ENCODE measurements at regions not wholly inside any gene's neighbourhood (a gene's known extent, or its start where the extent isn't known, plus 50 kb on each side); places are given as distances from the start of the nearest gene placed in this dataset.

DNA sequence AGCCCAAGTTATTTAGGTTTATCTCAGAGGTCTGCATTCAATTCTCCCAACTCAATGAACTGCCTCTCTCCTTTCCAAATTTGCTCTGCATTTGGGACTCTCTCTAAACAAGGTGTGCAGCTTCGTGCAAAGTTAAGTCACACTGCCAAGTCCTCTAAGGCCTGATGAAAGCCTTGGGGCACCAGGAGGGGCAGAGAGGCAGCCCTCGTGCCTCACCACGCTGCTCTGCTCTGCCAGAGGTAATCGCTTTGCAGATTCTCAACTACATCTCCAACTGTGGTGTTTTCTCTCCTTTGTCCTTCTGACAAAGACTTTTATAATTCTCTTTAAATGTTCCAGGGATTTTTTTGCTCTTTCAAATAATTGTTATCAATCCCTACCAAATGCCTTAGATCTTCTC, 283.0 kb downstream of the MEIS1 start:
- no peak for DNase-seq

DNA sequence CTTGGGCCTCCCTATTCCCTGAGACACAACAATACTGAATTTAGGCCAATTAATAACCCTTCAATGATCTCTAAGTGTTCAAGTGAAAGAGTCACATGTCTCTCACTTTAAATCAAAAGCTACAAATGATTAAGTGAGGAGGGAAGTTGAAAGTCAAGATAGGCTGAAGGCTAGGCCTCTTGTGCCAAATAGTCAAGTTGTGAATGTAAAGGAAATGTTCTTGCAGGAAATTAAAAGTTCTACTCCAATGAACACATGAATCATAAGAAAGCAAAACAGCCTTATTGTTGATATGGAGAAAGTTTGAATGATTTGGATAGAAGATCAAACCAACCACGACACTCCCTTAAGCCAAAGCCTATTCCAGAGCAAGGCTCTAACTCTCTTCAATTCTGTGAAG, 286.9 kb downstream of the MEIS1 start:
- no peak for DNase-seq

DNA sequence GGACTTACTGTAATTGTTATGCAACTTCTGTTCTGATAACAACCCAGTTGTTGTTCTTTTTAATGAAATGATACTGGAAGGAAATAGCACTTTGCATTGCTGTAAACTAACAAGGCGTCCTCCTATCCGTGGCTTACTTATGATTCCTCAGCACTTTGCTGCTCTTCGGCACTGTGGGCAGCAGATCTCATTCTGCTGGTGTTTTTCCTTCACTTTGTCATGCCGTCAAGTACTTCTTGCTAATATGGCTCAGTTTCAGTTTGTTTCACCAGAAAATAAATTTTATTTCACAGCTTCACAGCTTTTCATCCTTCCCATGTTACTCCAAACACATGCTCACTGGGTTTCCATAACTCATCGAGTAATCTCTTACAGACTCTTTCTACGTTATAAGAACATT, 289.3 kb downstream of the MEIS1 start:
- no peak for DNase-seq

DNA sequence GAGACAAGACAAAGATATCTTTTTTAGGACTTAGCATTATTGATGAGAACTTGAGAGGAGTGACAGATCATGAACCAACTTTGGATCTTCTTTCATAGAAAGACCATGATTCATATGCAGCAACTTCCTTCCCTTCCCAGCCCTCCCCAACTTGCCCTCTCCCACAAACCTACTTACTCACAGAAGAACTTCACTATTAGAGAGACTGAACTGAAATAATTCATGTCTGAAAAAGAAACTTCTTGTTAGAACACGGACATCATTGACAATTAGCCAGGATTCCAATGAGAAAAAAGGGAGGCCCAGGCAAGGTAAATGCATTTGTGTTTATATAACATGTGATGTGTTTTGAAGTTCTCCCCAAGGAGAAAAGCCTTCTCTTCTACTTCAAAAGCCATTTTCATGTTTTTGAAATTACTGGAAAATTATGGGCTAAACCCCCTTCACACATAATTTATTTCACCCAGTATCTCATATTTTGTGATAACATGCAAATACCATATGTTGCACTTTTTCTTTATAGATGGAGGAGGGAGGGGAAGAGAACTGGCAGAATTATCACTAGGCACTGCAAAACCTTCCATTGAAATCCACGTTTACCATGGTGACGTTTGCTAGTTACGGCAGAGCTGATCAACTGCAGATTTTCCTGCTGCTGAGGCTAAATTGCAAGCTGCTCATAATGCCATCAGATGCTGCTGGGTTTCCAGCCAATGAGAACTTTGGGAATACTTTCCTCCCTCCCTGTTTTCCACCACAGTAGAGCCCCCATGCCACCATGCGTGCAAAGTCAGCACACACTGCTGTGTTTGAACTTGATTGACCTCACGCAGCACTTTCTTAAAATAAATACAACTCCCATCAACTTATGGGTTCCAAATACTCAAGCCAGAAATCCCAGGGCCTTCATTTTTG, 294.7 kb downstream of the MEIS1 start:
- DNase-seq = no peak

DNA sequence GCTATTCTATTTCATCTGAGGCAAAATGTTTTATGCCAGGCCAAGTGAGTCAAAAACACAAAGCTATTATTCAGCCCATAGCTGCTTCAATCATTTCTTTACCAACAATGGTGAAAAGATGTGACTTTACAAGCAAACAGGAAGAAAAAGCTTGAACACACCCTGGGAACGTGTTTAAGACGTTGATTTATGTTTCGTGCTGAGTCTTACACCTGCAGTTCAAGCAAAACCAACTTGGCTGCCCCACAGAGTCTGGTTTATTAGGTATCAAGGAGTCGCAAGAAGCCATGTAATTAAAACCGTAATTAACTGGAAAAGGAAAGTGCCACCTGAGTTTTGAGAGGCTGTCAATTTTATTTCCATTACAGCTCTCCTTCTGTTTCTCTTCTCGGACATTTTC, 295.5 kb downstream of the MEIS1 start:
- no peak for DNase-seq

DNA sequence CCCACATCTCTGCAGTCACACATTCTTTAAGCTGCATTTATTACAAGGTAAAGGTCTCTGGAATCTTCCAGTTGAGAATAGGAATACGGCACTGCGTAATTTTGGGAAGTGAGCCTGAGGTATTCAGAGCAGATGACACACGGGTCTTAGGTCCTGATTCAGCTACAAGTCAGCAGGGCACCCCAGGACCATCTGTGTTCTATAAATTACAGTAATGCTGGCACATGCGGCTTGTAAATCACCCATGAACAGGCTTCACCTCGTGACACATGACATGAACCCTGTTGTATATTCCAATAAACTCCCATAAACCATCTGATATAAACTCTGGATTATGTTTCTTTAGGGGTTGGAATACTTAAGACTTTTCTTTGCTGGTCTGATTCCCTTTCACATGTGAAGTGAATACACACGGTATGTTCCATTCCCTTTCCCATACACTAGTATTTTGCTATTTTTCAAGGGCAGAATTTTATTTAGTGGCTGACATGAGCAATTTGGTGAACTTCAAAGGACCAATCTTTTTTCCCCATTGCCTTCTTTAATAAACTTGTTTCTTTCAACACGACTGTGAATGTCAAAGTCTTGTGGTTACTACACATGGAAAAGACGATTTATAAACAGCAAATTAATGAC, 298.6 kb downstream of the MEIS1 start:
- no peak for DNase-seq

DNA sequence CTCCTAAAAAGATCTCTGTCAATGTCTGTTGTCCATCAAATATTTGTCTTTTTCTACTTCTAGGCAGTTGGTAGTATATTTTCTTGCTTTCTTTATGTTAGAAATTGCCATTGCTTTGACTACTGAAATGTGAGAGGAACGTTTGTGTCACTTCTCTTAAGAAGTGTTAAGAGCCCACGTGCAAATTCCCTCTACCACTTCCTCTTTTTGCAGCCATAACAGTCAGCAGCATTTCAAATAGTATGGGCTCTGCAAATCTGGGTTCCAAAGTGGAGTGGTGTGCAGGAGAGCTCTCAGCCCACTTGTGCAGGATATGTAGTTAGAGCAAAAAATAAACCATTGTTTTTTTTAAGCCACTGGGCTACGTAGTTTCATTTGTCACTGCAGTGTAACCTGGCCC, 314.0 kb downstream of the MEIS1 start:
- no peak for DNase-seq

DNA sequence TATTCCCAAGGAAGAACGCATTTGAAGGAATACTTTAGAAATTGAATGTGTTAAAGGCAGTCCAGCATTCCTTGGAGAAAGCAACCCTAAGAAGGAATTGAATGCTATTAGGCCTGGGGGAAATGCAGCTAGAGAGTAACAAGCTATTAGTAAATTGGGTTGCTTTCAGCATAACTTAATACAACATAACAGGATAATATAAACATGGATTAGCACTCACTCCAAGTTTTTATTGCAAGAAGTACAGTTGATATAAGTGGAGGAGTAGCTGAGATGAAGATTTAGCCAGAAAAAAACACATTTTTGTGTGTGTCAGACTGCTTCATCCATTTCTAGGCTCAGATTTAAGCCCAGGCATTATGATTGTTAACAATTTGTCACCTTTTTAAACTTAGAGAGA, 314.6 kb downstream of the MEIS1 start:
- DNase-seq = no peak

DNA sequence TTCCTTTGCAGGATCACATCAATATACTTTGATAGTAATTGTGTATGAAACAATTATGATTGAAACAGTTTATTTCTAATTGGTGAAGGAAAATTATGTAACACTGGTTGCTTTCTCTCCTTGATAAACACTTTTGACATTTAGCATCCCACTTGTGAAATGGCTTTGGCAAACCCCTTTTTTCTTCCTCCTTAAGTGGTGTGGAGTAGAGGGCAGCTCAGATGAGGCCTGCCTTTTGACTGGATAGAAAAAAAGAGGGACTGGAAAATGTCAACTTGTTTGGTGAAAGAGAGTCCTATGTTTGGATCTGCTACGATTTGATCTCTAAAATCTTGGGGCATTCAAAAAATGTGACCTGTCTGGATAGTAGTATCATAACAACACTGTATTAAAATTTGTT, 318.3 kb downstream of the MEIS1 start:
- no peak for DNase-seq

DNA sequence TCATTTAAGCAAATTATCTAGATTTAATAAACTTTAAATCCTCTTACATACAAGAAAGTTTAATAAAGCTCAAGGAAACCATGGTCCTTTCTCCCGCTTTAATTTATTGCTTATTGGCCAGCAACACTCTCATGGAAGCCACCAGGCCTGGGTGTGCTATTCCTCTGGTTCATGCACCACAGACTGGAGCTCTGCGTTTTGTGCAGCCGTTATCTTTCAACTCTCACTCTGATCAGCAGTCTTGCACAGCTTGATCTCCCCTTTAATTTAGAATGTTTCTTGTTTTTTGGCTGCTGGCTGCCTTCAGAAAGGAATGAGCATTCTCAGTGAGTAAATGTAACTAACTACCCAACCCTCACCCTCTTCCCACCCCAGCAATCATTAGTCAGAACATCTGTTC, 318.7 kb downstream of the MEIS1 start:
- DNase-seq = no peak

DNA sequence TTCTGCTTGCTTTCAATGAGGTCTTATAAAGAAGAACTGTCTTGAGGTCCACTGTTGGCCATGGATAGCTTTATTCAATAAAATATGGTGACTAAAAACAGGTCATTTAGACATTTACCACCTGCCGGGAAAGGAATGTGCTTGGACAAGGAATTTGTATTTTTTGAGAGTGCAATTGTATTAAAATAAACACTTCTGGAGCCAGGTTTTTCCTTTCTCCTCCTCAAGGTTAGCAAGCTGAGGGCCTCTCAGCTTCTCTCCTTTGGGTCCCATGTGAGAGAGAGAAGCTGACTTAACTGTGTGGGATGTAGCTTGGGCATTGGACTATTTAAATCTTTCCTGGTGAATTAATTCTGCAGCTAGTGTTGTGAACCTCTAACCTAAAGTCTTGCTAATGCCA, 321.0 kb downstream of the MEIS1 start:
- DNase-seq = no peak

DNA sequence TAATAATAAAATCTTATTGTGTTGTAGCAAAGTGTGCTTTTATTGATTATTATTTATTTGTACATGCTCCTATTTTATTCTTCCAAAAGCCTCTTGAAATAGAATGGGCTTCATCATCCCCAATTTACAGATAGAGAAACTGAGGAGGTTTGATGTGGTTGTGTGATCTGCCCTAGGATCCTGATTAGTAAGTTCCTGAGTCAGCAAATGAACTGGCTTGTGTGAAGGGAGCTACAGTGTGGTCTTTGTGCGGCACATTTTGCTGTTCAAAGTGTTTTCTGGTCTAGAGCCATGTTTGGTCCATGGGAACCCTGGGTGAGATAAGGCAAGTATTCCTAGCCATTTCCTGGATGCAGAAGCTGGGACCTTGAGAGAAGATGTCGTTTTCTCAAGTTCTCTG, 326.9 kb downstream of the MEIS1 start:
- DNase-seq = no peak

DNA sequence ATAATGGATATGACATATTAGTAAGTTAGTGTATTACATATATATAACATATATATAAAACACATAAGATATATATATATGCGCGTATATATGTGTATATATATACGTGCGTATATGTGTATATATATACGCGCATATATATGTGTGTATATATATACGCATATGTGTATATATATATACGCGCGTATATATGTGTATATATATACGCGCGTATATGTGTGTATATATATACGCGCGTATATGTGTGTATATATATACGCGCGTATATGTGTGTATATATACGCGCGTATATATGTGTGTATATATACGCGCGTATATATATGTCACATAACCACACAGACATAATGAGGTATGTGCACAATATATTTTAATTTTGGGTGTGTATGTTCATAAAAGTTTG, 327.8 kb downstream of the MEIS1 start:
- no peak for DNase-seq

DNA sequence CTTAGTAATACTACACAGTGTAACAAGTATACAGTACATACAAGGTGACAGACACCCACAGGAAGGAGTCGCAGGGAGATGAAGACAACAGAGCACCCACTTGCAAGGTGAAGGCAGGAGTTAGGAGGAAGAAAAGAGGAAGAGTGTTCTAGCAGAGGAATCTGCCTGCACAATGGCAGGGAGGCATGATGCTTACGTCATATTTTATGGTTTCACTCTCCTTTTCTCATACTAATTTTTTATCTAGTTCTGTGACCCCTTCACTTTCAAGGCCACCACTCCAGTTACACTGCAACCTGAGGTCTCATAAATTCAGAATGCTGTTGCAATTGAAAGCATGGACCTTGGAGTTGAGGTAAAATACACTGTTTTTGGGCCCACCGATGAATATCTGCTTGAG, 331.7 kb downstream of the MEIS1 start:
- DNase-seq = no peak

DNA sequence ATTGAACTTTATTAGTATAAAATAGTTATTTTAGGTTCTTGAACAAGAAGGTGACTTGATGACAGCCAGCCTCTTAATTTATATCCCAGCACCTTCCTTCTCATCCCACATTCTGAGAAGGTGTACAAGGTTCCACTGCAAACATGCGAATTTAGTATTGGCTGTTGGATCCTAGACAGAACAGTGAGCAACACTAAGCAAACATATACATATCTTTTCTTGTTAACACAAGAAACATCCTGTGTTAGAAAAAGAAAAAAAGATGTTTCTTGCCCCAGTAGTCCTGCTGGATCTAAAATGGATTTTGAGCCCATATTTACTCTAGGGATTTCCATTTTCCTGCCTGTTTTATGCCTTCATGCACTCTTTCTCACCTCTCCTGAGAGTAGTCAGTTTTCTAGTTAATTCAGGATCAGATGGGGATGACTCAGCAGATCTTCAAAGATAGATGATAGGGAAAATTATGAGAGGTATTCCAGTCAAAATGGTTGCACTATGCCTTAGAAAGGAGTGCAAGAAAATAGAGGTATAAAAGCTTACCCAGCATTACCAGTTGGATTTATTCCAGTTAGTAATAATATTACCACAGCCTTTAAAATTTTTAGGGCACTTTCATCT, 336.5 kb downstream of the MEIS1 start:
- DNase-seq = no peak

DNA sequence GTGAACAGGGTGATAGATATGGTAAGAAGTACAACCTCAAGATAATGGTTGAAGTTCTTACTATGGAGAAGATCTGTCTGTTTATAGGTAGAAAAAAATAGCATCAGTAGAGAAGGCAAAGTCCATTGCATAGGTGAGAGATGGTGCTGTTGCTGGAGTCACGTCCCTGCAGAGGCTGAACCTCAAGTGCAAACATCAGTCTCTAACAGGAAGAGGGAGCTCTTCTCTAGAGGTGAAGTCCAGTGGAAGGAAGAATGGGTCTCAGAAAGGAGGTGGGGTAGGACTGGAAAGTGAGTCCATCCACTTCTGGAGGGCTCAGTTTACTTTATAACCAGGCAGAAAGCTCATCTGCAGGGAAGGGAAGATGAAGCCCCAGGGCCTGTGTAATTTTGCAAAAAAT, 337.7 kb downstream of the MEIS1 start:
- no peak for DNase-seq

DNA sequence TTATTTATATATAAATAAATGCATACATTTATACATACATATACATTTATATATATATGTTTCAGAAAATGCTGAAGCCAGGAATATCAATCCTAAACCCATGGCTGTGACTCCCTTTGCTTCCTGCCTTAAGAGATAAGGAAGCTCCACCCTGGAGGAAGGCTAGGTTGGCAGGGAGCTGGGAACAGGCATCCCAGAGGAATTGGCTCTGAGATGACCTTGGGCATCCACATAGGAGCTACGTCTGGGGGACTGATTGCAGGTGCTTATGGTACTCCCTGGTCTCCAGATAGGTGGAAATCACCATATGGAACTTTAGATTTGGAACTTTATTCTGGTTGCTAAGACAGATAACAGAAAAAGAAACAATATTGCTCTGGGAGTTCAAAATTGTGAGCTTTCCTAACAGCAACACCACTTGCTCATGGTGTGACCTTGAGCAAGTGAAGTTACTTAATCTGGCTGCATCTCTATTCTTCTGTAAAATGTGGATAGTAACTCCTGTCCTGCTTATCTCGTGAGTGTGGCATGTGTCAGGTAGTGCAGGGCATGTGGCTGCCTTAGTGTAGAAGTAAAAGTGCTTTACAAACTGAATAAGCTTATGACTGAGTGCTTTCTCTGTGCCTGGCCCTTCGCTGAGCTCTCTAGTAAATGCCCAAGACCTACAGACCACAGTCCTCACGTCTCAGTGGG, 341.0 kb downstream of the MEIS1 start:
- no peak for DNase-seq

DNA sequence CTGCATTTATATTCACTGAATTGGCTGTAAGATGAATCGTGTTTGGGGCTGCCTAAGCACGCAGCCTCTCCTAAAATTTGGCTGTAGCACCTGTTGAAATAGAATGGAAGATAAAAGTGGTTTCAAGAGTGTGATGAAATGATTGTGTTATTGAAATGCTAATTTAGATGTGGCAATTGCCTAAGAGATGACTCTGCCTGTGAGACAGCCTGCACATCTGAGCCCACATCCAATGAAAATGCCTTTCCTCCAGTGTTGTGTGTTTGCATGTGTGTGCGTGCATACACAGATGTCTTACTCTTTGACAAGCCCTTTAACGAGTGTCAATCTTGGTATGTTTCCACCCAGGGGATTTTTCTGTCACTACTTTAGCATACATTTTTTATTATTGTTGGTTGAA, 346.9 kb downstream of the MEIS1 start:
- no peak for DNase-seq

DNA sequence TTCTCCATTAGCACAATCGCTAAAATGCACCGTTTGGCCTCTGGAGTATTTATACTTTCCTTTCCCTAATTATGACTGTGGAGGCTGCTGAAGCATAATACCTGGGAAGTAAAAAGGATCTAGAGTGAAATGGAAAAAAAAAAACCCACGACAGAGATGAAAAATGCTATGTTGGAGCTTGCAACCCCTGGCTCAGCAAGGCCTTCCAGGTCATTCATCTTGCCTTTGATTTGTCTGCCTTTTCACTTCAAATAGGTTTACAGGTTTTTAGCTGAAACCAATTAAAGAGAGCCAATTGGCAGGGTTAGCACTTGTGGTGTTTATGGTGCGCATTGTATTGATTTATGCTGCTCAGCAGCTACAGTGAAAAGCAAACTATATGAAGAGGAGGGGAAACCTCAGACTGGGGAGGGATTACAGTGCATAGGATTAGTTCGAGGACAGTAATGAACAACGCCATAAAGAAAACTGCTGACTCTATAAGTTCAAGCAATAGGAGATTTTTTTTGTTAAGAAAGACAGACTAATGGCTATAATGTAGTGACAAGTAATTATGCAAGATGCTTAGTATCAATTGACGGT, 347.9 kb downstream of the MEIS1 start:
- DNase-seq = no peak

DNA sequence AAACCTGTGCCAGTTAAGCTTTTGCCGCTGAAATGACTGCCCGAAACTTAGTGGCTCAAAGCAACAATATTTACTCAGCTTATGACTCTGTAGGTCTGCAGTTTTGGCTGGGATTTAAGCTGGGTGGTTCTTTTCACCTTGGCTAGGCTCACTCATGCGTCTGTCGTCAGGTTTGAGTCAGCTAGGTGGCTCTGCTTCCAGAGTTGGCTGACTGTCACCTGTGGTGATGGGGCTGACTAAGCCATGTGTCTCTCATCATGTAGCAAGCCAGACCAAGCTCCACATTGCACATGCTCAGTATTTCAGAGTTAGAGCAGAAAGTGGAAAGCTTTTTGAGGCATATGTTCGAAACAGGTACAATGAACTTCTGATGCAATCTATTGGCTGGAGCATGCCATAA, 354.8 kb downstream of the MEIS1 start:
- DNase-seq = no peak

DNA sequence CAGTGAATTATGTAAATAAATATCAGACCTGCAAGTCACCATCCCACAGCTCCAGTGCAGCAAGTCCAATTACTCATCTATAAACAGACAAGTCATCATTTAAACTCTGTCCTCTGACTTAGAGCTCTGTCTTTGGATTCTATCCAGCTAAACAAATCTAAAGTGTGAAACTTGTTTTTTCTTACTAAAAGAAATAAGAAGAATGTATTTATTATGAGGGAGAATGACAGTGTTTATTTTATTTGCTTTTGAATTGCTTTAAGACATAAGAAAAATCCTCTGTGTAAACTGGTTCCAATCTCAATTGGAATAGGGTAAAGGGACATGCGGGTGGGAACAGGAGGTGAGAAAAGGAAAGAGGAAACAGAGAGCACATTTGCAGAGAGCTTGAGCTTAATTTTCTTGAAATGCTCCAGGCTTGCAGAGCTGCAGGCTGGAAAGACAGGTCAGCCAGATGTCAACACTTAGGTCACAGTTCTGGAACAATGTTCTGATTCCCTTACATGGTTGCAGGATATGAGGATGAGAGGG, 355.8 kb downstream of the MEIS1 start:
- DNase-seq = no peak
